Upper lobe of right lung (tissue), 1 donor: ENCODE measurements at regions not wholly inside any gene's neighbourhood (a gene's known extent, or its start where the extent isn't known, plus 50 kb on each side); places are given as distances from the start of the nearest gene placed in this dataset.
"Not testable (repeated sequence)": the region's sequence is repeated elsewhere in the genome, so short reads cannot be mapped to it uniquely, and the experiment has no call there.

Source experiments
- ATAC-seq: fragments of 200-7000 bp; cut with Tn5 transposase; one replicate; pipeline ENCODE4 v1.9.1; 2020; ENCODE audit warnings: mild to moderate bottlenecking, moderate library complexity
- DNase-seq: peaks from one replicate; pipeline ENCODE4 v3.0.0-alpha.2; 2020
- H3K27ac ChIP-seq: fragments of 200-600 bp; one replicate; pipeline ENCODE4 v1.8.0; 2022
- H3K27me3 ChIP-seq: fragments of 200-600 bp; one replicate; pipeline ENCODE4 v1.8.0; 2022; ENCODE audit warnings: mild to moderate bottlenecking
- H3K36me3 ChIP-seq: fragments of 200-600 bp; one replicate; pipeline ENCODE4 v1.8.0; 2022
- H3K4me1 ChIP-seq: fragments of 200-600 bp; one replicate; pipeline ENCODE4 v1.8.0; 2022
- H3K4me3 ChIP-seq: fragments of 200-600 bp; one replicate; pipeline ENCODE4 v1.8.0; 2022; ENCODE audit warnings: mild to moderate bottlenecking
- H3K9me3 ChIP-seq: fragments of 200-600 bp; one replicate; pipeline ENCODE4 v1.8.0; 2022
- intact Hi-C: fragments of 100-400 bp; cut with DNase I; formaldehyde crosslinking; loops from one replicate; pipeline ENCODE4 v1.11.0; 2022
- TF ChIP-seq, protein P1 (sequence below): fragments of 200-600 bp; IDR thresholded peaks from one replicate; pipeline ENCODE4 v1.8.0; 2022; ENCODE audit warnings: antibody characterized with exemption
- donor health status: DM: no; HTN: yes; CAD: no; lungs with severe emphysema.

DNA sequence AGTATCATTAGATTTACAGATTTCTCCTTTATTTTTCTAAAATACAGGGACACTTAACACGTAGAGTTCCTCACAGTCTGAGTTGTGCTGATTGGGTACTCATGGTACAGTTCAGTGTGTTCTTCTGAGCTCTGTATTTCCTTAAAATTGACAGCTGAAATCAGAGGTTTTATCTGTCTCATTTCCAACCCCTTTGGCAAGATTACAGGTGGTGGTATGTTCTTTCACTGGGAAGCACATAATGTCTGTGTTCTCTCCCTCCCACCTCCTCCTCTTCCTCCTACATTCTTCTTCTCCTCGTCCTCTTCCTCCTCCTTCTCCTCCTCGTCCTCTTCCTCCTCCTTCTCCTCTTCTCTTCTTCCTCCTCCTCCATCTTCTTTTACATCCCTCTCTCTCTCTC is 99.5 kb upstream of the EEPD1 start:
- H3K9me3 ChIP-seq: no peaks in the 10 kb centered on the region
- ATAC-seq: no peak
- no peak overlapping the region for H3K4me3 ChIP-seq
- DNase-seq: no peak
- no peaks in the 10 kb centered on the region for H3K36me3 ChIP-seq
- TF ChIP-seq, protein P1, sequence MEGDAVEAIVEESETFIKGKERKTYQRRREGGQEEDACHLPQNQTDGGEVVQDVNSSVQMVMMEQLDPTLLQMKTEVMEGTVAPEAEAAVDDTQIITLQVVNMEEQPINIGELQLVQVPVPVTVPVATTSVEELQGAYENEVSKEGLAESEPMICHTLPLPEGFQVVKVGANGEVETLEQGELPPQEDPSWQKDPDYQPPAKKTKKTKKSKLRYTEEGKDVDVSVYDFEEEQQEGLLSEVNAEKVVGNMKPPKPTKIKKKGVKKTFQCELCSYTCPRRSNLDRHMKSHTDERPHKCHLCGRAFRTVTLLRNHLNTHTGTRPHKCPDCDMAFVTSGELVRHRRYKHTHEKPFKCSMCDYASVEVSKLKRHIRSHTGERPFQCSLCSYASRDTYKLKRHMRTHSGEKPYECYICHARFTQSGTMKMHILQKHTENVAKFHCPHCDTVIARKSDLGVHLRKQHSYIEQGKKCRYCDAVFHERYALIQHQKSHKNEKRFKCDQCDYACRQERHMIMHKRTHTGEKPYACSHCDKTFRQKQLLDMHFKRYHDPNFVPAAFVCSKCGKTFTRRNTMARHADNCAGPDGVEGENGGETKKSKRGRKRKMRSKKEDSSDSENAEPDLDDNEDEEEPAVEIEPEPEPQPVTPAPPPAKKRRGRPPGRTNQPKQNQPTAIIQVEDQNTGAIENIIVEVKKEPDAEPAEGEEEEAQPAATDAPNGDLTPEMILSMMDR: no peak
- peaks cover 11% of the 10 kb centered on the region for H3K4me1 ChIP-seq
- intact Hi-C loops: no loop called here
- H3K27ac ChIP-seq: no peak overlapping the region
- no peaks in the 10 kb centered on the region for H3K27me3 ChIP-seq

DNA sequence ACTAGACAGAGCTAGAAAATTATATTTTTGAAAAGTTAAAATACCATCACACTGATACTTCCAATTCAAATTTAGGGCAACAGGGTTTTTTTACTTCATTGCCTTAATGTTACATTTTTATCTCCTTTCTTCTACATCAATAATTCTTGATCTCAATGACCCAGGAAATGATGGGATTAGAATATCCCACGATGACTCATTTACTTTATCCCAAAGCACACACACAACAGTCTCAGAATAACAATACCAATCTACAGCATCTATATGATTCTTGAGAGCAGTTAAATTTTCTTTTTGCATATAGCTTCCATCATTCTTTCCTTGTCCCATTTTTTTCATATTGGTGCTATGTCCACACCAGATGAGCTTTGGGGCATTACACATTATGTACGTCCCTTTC is 98.4 kb upstream of the EEPD1 start:
- no peak for DNase-seq
- no peaks in the 10 kb centered on the region for H3K36me3 ChIP-seq
- H3K27ac ChIP-seq: no peak overlapping the region
- TF ChIP-seq, protein P1: no peak
- intact Hi-C loops: no loop called here
- no peak for ATAC-seq
- H3K4me1 ChIP-seq: peaks cover 4% of the 10 kb centered on the region
- no peaks in the 10 kb centered on the region for H3K27me3 ChIP-seq
- H3K4me3 ChIP-seq: no peak overlapping the region
- no peaks in the 10 kb centered on the region for H3K9me3 ChIP-seq

DNA sequence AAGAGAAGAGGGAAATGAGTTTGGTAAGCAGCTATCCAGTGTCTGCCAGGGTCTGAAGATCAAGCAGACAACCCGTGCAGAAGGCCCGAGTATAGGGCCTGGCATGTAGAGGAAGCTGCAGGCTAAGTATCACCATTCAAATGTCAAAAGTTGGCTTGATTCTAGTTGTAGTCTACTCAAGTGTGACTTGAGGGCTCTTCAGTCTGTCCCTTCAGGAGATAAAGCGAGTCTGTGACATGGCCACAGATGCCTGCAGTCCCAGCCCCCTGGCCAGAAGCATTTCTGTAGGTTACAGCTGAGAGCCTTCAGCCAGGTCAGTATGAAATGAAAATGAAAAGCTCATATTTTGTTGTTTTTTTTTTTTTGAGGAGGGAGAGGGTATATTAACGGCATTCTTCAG is 97.8 kb upstream of the EEPD1 start:
- H3K4me1 ChIP-seq: peaks cover 4% of the 10 kb centered on the region
- intact Hi-C loops: no loop called here
- no peak overlapping the region for H3K27ac ChIP-seq
- no peaks in the 10 kb centered on the region for H3K9me3 ChIP-seq
- no peak overlapping the region for H3K4me3 ChIP-seq
- H3K36me3 ChIP-seq: no peaks in the 10 kb centered on the region
- H3K27me3 ChIP-seq: no peaks in the 10 kb centered on the region
- no peak for DNase-seq
- TF ChIP-seq, protein P1: no peak
- no peak for ATAC-seq

DNA sequence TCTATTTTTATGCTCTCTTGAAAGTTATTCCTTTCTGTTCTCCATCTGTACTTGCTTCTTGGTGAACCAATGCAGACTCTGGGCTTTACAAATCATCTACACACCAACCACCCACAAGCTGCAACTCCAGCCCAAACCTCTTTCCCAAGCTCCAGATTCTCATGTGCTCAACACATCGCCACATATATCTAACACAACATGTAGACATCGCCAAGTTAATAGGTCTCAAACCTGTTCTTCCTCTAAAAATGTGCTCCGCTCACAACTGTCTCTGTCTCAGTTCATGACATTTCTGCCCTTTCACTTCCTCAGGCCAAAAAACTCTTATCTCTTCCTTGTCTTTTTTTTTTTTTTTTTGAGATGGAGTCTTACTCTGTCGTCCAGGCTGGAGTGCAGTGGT is 95.7 kb upstream of the EEPD1 start:
- H3K9me3 ChIP-seq: no peaks in the 10 kb centered on the region
- ATAC-seq (peak; percentile 65), DNase-seq (no peak)
- H3K36me3 ChIP-seq: no peaks in the 10 kb centered on the region
- H3K4me3 ChIP-seq: no peak overlapping the region
- intact Hi-C loops: no loop called here
- peaks cover under 1% of the 10 kb centered on the region for H3K4me1 ChIP-seq
- H3K27ac ChIP-seq: no peak overlapping the region
- no peaks in the 10 kb centered on the region for H3K27me3 ChIP-seq
- TF ChIP-seq, protein P1: no peak

DNA sequence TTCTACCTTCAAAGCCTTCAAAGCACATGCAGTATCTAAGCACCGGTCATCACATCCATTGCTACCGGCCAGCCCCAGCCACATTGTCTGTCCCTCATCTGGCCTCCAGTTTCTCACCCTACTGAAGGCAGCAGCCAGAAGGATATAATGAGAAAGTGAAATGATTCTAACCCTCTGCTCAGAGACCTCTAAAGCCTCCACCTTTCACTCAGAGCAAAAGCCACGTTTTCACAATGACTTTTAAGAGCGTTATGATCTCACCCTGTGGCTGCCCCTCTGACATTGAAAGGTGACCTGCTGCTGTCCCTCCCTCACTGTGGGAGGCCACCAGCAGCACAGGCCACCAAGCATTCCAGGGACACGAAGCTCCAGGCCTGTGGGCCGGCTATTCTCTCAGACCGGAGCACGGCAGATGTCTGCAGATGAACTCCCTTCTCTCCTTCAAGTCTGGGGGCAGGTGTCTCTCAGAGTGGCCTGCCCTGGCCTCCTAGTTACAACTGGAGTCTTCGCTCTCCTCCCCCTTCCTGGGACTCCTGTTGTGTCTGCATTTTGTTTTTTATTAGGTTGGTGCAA is 94.9 kb upstream of the EEPD1 start:
- no peak overlapping the region for H3K4me3 ChIP-seq
- no peak for ATAC-seq
- TF ChIP-seq, protein P1: no peak
- no peaks in the 10 kb centered on the region for H3K36me3 ChIP-seq
- intact Hi-C loops: no loop called here
- no peaks in the 10 kb centered on the region for H3K9me3 ChIP-seq
- no peaks in the 10 kb centered on the region for H3K27me3 ChIP-seq
- H3K27ac ChIP-seq: no peak overlapping the region
- peaks cover 4% of the 10 kb centered on the region for H3K4me1 ChIP-seq
- no peak for DNase-seq

DNA sequence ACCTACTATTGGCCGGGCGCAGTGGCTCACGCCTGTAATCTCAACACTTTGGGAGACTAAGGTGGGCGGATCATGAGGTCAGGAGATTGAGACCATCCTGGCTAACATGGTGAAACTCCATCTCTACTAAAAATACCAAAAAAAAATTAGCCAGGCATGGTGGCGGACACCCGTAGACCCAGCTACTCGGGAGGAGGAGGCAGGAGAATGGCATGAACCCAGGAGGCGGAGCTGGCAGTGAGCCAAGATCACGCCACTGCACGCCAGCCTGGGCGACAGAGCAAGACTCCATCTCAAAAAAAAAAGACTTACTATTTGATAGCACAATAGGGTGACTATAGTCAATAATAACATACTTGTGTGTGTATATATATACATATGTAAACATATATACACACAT is 92.7 kb upstream of the EEPD1 start:
- H3K4me3 ChIP-seq, H3K9me3 ChIP-seq, H3K27me3 ChIP-seq, H3K36me3 ChIP-seq, H3K27ac ChIP-seq, intact Hi-C loops, DNase-seq, ATAC-seq, H3K4me1 ChIP-seq: not testable (repeated sequence)
